GM12875 (cell line): ENCODE measurements at regions not wholly inside any gene's neighbourhood (a gene's known extent, or its start where the extent isn't known, plus 50 kb on each side); places are given as distances from the start of the nearest gene placed in this dataset.

Source experiments
- H3K4me3 ChIP-seq: one replicate; pipeline ENCODE4 v1.5.1; 2011; ENCODE audit warnings: low read depth, low read length, control low read depth
- TF ChIP-seq, protein P1 (sequence below): IDR thresholded peaks from 2 replicates; pipeline ENCODE4 v1.5.1; 2011; ENCODE audit warnings: low read depth, mild to moderate bottlenecking, control low read depth, inconsistent platforms, low read length, moderate library complexity, borderline replicate concordance; ENCODE audit not compliant: insufficient read depth

DNA sequence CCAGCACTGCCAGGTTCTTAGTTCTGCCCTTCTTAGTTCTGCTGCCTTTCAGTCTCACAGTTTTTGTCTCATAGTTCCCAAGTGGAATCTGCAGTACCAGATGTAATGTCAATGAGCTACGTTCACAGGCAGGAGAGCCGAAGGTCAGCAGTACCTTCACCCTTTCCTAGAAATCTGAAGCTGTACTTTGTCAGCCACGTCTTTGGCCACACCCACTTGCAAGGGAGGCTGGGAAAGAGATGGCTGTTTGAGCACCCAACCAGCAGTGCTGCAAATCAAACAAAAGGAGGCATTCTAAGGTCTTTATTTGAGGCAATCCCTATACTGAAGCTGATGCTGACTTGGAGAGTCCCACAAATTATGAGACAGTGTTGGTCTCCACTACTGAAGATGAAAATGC lies 199.1 kb upstream of the NPY2R start:
- H3K4me3 ChIP-seq: no peak overlapping the region
- TF ChIP-seq, protein P1, sequence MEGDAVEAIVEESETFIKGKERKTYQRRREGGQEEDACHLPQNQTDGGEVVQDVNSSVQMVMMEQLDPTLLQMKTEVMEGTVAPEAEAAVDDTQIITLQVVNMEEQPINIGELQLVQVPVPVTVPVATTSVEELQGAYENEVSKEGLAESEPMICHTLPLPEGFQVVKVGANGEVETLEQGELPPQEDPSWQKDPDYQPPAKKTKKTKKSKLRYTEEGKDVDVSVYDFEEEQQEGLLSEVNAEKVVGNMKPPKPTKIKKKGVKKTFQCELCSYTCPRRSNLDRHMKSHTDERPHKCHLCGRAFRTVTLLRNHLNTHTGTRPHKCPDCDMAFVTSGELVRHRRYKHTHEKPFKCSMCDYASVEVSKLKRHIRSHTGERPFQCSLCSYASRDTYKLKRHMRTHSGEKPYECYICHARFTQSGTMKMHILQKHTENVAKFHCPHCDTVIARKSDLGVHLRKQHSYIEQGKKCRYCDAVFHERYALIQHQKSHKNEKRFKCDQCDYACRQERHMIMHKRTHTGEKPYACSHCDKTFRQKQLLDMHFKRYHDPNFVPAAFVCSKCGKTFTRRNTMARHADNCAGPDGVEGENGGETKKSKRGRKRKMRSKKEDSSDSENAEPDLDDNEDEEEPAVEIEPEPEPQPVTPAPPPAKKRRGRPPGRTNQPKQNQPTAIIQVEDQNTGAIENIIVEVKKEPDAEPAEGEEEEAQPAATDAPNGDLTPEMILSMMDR: no peak

DNA sequence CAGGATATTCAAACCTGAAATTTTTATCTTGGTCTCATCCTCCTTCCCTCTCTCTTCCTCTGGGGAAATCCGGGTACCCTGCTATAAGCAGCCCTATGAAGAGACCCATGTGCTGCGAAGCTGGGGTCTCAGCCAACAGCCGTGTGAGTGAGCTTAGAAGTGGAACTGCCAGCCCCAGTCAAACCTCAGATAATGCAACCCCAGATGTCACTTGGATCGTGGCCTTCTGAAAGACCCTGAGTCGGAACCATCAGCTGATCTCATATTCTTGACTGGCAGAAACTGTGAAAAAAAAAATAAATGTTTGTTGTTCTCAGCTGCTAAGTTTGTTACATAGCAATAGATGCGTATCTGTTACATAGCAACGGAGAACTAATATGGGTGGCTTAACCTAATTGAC lies 198.1 kb upstream of the NPY2R start:
- H3K4me3 ChIP-seq: no peak overlapping the region
- TF ChIP-seq, protein P1: no peak

DNA sequence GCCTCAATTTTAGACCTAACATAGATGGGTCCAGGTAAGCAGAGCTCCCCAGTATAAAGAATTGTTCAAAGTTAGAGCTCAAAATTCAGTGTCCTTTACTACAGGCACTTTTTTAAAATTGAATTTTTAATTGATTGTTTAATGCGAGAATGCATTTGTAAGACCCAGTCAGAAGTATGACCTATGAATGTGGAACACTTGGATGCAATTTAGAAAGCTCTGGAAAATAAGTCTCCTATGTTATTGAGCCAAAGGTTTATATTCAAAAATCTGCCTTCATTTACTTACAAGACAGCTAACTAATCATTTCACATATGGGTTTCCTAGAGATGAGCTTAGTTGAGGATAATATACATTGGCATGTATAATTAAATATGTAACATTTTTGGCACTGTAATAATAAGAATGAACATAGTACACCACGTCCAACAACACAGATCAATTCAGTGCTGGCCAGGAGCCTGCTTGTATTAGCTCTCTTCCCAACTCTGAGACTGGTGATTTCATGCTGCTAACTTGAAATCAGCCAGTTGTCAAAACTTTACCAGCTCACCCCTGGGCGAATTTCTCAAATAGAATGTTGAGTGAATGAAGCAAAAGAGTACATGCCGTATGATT lies 197.2 kb upstream of the NPY2R start:
- H3K4me3 ChIP-seq: no peak overlapping the region
- TF ChIP-seq, protein P1: no peak

DNA sequence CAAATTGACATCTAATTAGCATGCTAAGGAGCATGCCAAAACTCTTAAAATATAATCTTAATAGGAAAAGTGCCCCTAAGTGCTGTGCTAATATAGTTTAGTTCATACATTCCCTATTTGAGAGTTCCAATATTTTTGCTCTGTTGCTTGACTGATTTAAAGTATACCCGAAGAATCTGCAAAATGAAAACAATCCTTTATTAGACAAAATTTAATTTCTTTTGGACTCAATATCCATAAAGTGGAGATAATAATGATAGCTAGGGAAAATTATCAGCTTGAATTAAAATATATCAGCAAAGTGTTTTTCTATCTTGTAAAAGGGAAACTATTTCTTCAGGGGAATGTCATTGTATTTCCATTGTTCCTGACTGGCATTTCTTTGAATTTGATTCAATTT lies 196.0 kb upstream of the NPY2R start:
- TF ChIP-seq, protein P1: no peak
- no peak overlapping the region for H3K4me3 ChIP-seq

DNA sequence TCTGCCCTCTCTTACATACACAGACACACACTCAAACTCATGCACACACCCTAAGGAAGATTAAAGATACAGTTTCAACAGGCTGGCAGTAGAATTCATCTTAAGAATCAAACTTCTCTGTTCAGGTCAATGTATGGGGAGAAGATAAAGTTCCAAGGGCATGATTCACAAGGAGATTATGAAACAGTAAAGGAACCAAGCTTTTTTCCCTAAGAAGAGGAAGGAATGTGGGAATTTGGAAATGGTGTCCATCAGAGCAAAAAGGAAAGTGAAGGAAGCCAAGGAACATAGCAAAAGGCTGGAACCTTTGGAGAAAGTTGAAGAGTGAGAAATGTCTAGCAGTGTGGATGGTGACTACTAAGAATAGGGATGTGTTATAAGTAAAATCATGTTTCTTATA lies 191.0 kb upstream of the NPY2R start:
- TF ChIP-seq, protein P1: no peak
- H3K4me3 ChIP-seq: no peak overlapping the region

DNA sequence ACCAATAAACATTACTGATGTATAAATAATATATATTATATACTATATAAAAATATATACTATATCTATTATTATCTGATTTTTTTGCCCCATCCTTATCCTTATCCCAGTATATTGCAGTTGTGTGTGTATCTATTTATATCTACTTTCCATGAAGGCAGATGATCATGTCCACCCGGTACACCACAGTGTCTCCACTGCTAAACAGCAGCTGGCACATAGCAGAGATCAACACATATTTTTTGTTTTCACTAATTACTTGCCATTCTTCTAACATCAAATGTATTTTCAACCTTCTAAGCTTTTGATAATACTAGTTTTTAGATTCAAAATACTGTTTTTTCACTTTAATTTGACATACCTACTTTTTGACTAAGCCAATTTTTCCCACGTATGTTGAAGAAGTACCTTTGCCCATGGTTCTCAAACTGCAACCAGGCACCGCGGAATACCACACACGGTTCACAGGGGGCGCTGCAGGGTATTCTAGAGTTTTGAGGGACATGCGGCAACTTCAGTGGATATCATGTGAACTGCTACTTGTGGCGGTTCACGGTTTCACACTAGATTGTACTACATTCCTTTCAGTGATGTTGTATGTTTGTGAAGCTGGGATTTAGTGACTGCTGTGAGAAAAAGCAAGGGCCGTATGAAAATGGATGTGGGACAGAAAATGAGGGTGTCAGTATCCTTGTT lies 182.5 kb upstream of the NPY2R start:
- no peak overlapping the region for H3K4me3 ChIP-seq
- TF ChIP-seq, protein P1: peak; percentile 51; the same call in 1 of the 2 replicates

DNA sequence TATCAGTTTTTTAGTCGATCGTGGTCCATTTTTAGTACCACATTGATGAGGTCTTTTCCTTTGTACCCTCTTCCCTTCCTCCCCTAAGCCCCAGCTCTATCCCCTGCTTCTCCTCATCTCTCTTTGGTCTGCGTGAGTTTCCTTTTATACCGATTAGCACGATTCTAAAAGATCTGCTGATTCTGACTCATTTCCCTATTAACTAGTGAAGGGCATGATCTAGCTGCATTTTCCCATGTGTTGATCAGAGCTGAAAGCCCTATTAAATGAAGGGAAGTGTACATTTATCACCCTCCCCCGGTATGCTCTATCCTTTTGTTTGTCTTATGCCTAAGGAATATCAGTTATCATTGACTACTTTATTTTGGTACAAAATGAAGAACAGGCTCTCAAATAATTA lies 181.7 kb upstream of the NPY2R start:
- no peak overlapping the region for H3K4me3 ChIP-seq
- TF ChIP-seq, protein P1: no peak
